AG09309 (cell line): ENCODE measurements at regions not wholly inside any gene's neighbourhood (a gene's known extent, or its start where the extent isn't known, plus 50 kb on each side); places are given as distances from the start of the nearest gene placed in this dataset.

Source experiments
- DNase-seq: peaks from one replicate; pipeline ENCODE4 v3.0.0-alpha.2; 2010; ENCODE audit warnings: low read depth
- H3K4me3 ChIP-seq: 2 replicates; pipeline ENCODE4 v1.5.1; 2011; ENCODE audit warnings: mild to moderate bottlenecking, low read depth, low read length, moderate library complexity; ENCODE audit not compliant: control insufficient read depth
- TF ChIP-seq, protein P1 (sequence below): IDR thresholded peaks from 2 replicates; pipeline ENCODE4 v1.5.1; 2011; ENCODE audit warnings: mild to moderate bottlenecking, low read depth, low read length, inconsistent platforms; ENCODE audit not compliant: insufficient read depth, control insufficient read depth; ENCODE audit errors: missing control alignments

DNA sequence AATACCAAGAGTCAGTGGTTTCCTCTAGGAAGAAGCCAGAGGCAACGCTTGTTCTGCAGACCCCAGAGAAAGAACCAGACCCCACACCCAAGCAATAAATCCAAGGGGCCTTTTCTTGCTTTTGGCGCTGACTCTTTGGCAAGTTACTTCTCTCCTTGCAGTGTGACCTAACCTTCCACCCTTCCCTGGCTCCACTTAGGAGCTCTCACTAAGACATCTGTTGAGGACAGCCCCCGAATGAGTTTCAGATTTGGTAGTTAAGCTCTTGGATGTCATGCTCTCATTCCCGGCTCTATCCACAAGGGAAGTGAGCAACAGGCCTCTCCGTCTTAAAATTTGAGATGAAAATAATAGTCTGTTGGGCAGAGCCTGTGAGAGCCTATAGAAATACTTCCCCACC, 50.6 kb upstream of the FAM204A start:
- TF ChIP-seq, protein P1, sequence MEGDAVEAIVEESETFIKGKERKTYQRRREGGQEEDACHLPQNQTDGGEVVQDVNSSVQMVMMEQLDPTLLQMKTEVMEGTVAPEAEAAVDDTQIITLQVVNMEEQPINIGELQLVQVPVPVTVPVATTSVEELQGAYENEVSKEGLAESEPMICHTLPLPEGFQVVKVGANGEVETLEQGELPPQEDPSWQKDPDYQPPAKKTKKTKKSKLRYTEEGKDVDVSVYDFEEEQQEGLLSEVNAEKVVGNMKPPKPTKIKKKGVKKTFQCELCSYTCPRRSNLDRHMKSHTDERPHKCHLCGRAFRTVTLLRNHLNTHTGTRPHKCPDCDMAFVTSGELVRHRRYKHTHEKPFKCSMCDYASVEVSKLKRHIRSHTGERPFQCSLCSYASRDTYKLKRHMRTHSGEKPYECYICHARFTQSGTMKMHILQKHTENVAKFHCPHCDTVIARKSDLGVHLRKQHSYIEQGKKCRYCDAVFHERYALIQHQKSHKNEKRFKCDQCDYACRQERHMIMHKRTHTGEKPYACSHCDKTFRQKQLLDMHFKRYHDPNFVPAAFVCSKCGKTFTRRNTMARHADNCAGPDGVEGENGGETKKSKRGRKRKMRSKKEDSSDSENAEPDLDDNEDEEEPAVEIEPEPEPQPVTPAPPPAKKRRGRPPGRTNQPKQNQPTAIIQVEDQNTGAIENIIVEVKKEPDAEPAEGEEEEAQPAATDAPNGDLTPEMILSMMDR, result no peak
- DNase-seq, result no peak
- no peak overlapping the region for H3K4me3 ChIP-seq
